Neural progenitor cell (in vitro differentiated cells): ENCODE measurements at regions not wholly inside any gene's neighbourhood (a gene's known extent, or its start where the extent isn't known, plus 50 kb on each side); places are given as distances from the start of the nearest gene placed in this dataset.

Source experiments
- DNase-seq: peaks from one replicate; pipeline ENCODE4 v3.0.0-alpha.2; 2016; ENCODE audit warnings: low spot score
- H2AFZ ChIP-seq: fragments of 200-600 bp; sonication (generic); replicated peaks from 2 replicates; pipeline ENCODE4 v1.6.1; 2016; ENCODE audit warnings: antibody characterized with exemption
- H3F3A ChIP-seq: fragments of 200-600 bp; sonication (generic); 2 replicates; pipeline ENCODE4 v1.6.1; 2016; ENCODE audit warnings: antibody characterized with exemption, low read depth
- H3K27ac ChIP-seq: fragments of 200-600 bp; sonication (generic); 2 replicates; pipeline ENCODE4 v1.5.1; 2016; ENCODE audit warnings: mild to moderate bottlenecking
- H3K27me3 ChIP-seq: fragments of 200-600 bp; sonication (generic); 2 replicates; pipeline ENCODE4 v1.6.1; 2016; ENCODE audit warnings: mild to moderate bottlenecking, moderate library complexity
- H3K36me3 ChIP-seq: fragments of 200-600 bp; sonication (generic); 2 replicates; pipeline ENCODE4 v1.5.1; 2016
- H3K4me1 ChIP-seq: fragments of 200-600 bp; sonication (generic); 2 replicates; pipeline ENCODE4 v1.6.1; 2016; ENCODE audit warnings: mixed run types
- H3K4me2 ChIP-seq: fragments of 200-600 bp; sonication (generic); 2 replicates; pipeline ENCODE4 v1.6.1; 2016
- H3K4me3 ChIP-seq: fragments of 200-600 bp; sonication (generic); 2 replicates; pipeline ENCODE4 v1.5.1; 2016
- H3K79me2 ChIP-seq: fragments of 200-600 bp; sonication (generic); 2 replicates; pipeline ENCODE4 v1.6.1; 2016; ENCODE audit warnings: low read depth
- H3K9ac ChIP-seq: fragments of 200-600 bp; sonication (generic); 2 replicates; pipeline ENCODE4 v1.6.1; 2016
- H3K9me3 ChIP-seq: fragments of 200-600 bp; sonication (generic); 2 replicates; pipeline ENCODE4 v1.5.1; 2016; ENCODE audit warnings: low read depth
- H4K20me1 ChIP-seq: fragments of 200-600 bp; sonication (generic); 2 replicates; pipeline ENCODE4 v1.6.1; 2016; ENCODE audit warnings: low read depth
- H3K27ac Mint-ChIP-seq: 3 replicates; pipeline ENCODE4 v1.8.0; 2021; ENCODE audit warnings: mixed read lengths
- H3K27me3 Mint-ChIP-seq: 2 replicates; pipeline ENCODE4 v1.8.0; 2022; ENCODE audit warnings: low read depth, mild to moderate bottlenecking, inconsistent platforms, moderate library complexity, mixed read lengths; ENCODE audit not compliant: insufficient read depth
- H3K36me3 Mint-ChIP-seq: 3 replicates; pipeline ENCODE4 v1.8.0; 2021; ENCODE audit warnings: mixed read lengths
- H3K4me1 Mint-ChIP-seq: 3 replicates; pipeline ENCODE4 v1.8.0; 2021; ENCODE audit warnings: mixed read lengths
- H3K4me3 Mint-ChIP-seq: 3 replicates; pipeline ENCODE4 v1.8.0; 2021; ENCODE audit warnings: mild to moderate bottlenecking, moderate library complexity, mixed read lengths
- H3K9me3 Mint-ChIP-seq: 3 replicates; pipeline ENCODE4 v1.8.0; 2020; ENCODE audit warnings: mixed read lengths
- CTCF ChIP-seq: fragments of 200-600 bp; sonication (generic); IDR thresholded peaks from 2 replicates; pipeline ENCODE4 v1.5.1; 2017; ENCODE audit warnings: antibody characterized with exemption, mild to moderate bottlenecking
- EZH2 ChIP-seq: fragments of 200-600 bp; sonication (generic); IDR thresholded peaks from 2 replicates; pipeline ENCODE4 v1.6.1; 2017; ENCODE audit warnings: antibody characterized with exemption, mild to moderate bottlenecking, moderate library complexity
- EZH2phosphoT487 ChIP-seq: fragments of 200-600 bp; sonication (generic); IDR thresholded peaks from 2 replicates; pipeline ENCODE4 v1.6.1; 2017; ENCODE audit warnings: antibody characterized with exemption

- Histone ChIP-seq H3K27ac (no peak overlapping the region), H3K9me3 (no peaks in the 10 kb centered on the region), H3F3A (peaks cover 4% of the 10 kb centered on the region), H3K36me3 (no peaks in the 10 kb centered on the region), H3K27me3 (no peaks in the 10 kb centered on the region), H2AFZ (no peak overlapping the region), H3K9ac (no peak overlapping the region), H3K4me2 (no peak overlapping the region), H3K4me1 (peaks cover 19% of the 10 kb centered on the region), H3K4me3 (no peak overlapping the region), H3K79me2 (no peaks in the 10 kb centered on the region), H4K20me1 (no peaks in the 10 kb centered on the region)
- H3K36me3 Mint-ChIP-seq = peaks cover 6% of the 10 kb centered on the region
- peaks cover 41% of the 10 kb centered on the region for H3K4me1 Mint-ChIP-seq
- peaks cover 2% of the 10 kb centered on the region for H3K27me3 Mint-ChIP-seq
- H3K27ac Mint-ChIP-seq = peak overlapping the region; percentile 55
- no peak for TF ChIP-seq EZH2phosphoT487
- no peak for TF ChIP-seq CTCF
- TF ChIP-seq EZH2 = no peak
- no peaks in the 10 kb centered on the region for H3K9me3 Mint-ChIP-seq
- no peak for DNase-seq
- H3K4me3 Mint-ChIP-seq = no peak overlapping the region
Measured at GRCh38 chr5:168179192-168179593, 112.3 kb upstream of the WWC1 start.

- H3K9me3 ChIP-seq = no peaks in the 10 kb centered on the region
- TF ChIP-seq EZH2 (no peak), EZH2phosphoT487 (no peak), CTCF (no peak)
- H3K27me3 Mint-ChIP-seq = peaks cover 3% of the 10 kb centered on the region
- H3K9me3 Mint-ChIP-seq = no peaks in the 10 kb centered on the region
- H3K27ac ChIP-seq = no peak overlapping the region
- H3K4me1 Mint-ChIP-seq = peaks cover 28% of the 10 kb centered on the region
- no peak overlapping the region for H3K4me3 ChIP-seq
- H3K4me2 ChIP-seq = no peak overlapping the region
- H3K9ac ChIP-seq = no peak overlapping the region
- H3K27ac Mint-ChIP-seq = no peak overlapping the region
- H3F3A ChIP-seq = no peaks in the 10 kb centered on the region
- no peaks in the 10 kb centered on the region for H3K36me3 ChIP-seq
- peaks cover 6% of the 10 kb centered on the region for H3K36me3 Mint-ChIP-seq
- H3K79me2 ChIP-seq = no peaks in the 10 kb centered on the region
- no peaks in the 10 kb centered on the region for H3K27me3 ChIP-seq
- no peaks in the 10 kb centered on the region for H4K20me1 ChIP-seq
- peaks cover 13% of the 10 kb centered on the region for H3K4me1 ChIP-seq
- no peak for DNase-seq
- H3K4me3 Mint-ChIP-seq = no peak overlapping the region
- H2AFZ ChIP-seq = no peak overlapping the region
Measured at GRCh38 chr5:168182269-168182668, 109.2 kb upstream of the WWC1 start.

DNA sequence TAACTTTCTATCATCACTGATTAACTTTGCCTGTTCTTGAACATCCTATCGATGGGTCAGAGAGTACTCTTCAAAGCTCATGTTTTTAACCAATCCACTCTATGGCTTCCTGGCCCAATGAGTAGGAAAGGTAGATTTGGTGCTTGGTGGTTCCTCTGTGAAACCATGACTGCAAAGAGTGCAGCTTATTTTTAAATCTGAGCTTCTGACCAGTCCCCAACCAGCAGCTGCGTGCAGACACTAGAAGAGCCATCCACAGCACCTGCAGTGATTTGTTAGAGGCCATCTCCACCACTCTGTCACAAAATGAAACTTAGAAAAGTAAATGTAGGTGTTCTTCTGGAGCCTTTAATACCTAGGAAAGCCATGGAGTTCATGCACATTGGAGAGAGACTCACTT is 107.3 kb upstream of the WWC1 start:
- no peak overlapping the region for H3K4me3 Mint-ChIP-seq
- Histone ChIP-seq H3K4me3 (no peak overlapping the region), H3K27ac (no peak overlapping the region), H2AFZ (no peak overlapping the region), H3K36me3 (no peaks in the 10 kb centered on the region), H3K4me2 (no peak overlapping the region), H4K20me1 (no peaks in the 10 kb centered on the region), H3K9ac (no peak overlapping the region), H3K79me2 (no peaks in the 10 kb centered on the region), H3F3A (no peaks in the 10 kb centered on the region), H3K27me3 (no peaks in the 10 kb centered on the region), H3K9me3 (no peaks in the 10 kb centered on the region), H3K4me1 (peaks cover 4% of the 10 kb centered on the region)
- TF ChIP-seq EZH2 (no peak), CTCF (no peak), EZH2phosphoT487 (no peak)
- peaks cover 5% of the 10 kb centered on the region for H3K27me3 Mint-ChIP-seq
- H3K27ac Mint-ChIP-seq = no peak overlapping the region
- DNase-seq = no peak
- peaks cover 8% of the 10 kb centered on the region for H3K36me3 Mint-ChIP-seq
- peaks cover 26% of the 10 kb centered on the region for H3K4me1 Mint-ChIP-seq
- peaks cover 3% of the 10 kb centered on the region for H3K9me3 Mint-ChIP-seq
